LNCAP (cell line): ENCODE measurements at regions not wholly inside any gene's neighbourhood (a gene's known extent, or its start where the extent isn't known, plus 50 kb on each side); places are given as distances from the start of the nearest gene placed in this dataset.

ENCODE experiments used
- TF ChIP-seq, protein P1 (sequence below): fragments of 450-650 bp; IDR thresholded peaks from 2 replicates; pipeline ENCODE4 v1.5.1; 2017; ENCODE audit warnings: mild to moderate bottlenecking

DNA sequence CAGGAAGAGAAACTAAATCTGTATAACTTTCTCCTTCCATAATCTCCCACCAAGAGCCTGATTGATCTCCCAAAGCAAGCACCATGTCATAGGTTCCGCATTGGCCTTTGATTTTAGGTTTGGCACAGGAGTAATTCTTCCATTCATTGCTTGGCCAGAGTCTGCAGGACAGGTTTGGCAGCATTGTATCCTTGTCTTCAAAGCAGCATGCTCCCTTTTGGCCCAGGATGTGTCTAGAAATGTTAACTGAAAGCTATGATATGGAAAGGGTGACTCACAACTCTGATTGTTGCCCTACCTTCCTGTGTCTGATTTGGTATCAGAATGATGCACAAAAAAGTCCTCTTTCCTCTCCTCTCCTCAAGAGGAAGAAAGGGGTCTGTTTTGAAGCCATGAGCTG, 824.3 kb upstream of the PRMT6 start:
- TF ChIP-seq, protein P1, sequence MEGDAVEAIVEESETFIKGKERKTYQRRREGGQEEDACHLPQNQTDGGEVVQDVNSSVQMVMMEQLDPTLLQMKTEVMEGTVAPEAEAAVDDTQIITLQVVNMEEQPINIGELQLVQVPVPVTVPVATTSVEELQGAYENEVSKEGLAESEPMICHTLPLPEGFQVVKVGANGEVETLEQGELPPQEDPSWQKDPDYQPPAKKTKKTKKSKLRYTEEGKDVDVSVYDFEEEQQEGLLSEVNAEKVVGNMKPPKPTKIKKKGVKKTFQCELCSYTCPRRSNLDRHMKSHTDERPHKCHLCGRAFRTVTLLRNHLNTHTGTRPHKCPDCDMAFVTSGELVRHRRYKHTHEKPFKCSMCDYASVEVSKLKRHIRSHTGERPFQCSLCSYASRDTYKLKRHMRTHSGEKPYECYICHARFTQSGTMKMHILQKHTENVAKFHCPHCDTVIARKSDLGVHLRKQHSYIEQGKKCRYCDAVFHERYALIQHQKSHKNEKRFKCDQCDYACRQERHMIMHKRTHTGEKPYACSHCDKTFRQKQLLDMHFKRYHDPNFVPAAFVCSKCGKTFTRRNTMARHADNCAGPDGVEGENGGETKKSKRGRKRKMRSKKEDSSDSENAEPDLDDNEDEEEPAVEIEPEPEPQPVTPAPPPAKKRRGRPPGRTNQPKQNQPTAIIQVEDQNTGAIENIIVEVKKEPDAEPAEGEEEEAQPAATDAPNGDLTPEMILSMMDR: no peak

- TF ChIP-seq, protein P1: no peak
Measured at GRCh38 chr1:106233511-106233910, 823.0 kb upstream of the PRMT6 start.

DNA sequence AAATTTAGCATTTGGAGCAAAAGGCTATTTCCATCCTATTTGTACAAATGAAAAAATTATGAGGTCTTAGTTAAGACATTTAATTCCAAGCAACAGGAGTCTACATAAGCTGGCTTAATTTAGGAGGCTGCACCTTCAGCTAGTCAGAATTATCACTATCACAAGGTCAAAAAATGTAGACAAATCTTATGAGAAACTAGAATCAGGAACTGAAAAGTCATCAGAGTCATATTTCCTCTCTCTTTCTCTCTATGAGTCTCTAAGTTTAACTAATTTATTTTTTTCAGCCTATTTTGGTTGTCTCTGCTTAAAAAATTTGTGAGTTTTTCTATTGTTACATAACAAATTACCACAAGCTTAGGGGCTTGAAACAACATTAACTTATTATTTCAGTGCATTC, 807.1 kb upstream of the PRMT6 start:
- TF ChIP-seq, protein P1: no peak

DNA sequence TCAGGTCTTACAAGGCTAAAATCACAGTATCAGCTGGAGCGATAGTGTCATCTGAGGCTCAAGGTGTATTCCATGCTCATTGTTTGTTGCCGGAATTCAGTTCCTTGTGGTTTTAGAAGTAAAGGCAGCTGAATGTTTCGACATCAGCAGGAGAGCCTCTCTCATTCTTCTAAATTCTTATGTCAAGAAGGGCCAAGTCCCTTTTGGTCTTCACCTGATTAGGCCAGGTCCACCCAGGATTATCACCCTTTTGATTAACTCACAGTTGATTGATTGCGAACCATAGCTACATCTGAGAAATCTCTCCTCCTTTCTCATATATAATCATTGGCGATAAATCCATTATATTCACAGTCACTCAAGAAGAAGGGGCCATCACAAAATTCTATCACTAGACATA, 806.7 kb upstream of the PRMT6 start:
- TF ChIP-seq, protein P1: no peak

GRCh38 chr1:106254748-106255147, 801.7 kb upstream of the PRMT6 start:
- TF ChIP-seq, protein P1: no peak

GRCh38 chr1:106266786-106267185, 789.7 kb upstream of the PRMT6 start:
- TF ChIP-seq, protein P1: no peak

GRCh38 chr1:106268070-106268469, 788.4 kb upstream of the PRMT6 start:
- TF ChIP-seq, protein P1: peak; percentile 88

- TF ChIP-seq, protein P1: no peak
Measured at GRCh38 chr1:106276871-106277270, 779.6 kb upstream of the PRMT6 start.
